SK-N-SH (cell line): ENCODE measurements at regions not wholly inside any gene's neighbourhood (a gene's known extent, or its start where the extent isn't known, plus 50 kb on each side); places are given as distances from the start of the nearest gene placed in this dataset.

Experiments
- CTCF ChIP-seq: fragments of 200-600 bp; sonication (generic); IDR thresholded peaks from 2 replicates; pipeline ENCODE4 v1.6.1; 2017; ENCODE audit warnings: antibody characterized with exemption, mild to moderate bottlenecking, moderate library complexity
- GATA2 ChIP-seq: sonication (generic); formaldehyde crosslinking; IDR thresholded peaks from 2 replicates; pipeline ENCODE4 v1.5.0; 2020; ENCODE audit warnings: mild to moderate bottlenecking, missing genetic modification reagents
- MAX ChIP-seq: IDR thresholded peaks from 2 replicates; pipeline ENCODE4 v1.4.0; 2012; ENCODE audit warnings: low read depth
- MXI1 ChIP-seq: IDR thresholded peaks from 2 replicates; pipeline ENCODE4 v1.6.1; 2012; ENCODE audit warnings: mild to moderate bottlenecking, low read depth, low read length, improper control_type of control experiment
- NRF1 ChIP-seq: IDR thresholded peaks from 2 replicates; pipeline ENCODE4 v1.6.1; 2012; ENCODE audit warnings: low read depth, mild to moderate bottlenecking, low read length
- POLR2AphosphoS5 ChIP-seq: IDR thresholded peaks from 2 replicates; pipeline ENCODE4 v1.6.1; 2012; ENCODE audit warnings: low read depth, low read length
- RAD21 ChIP-seq: IDR thresholded peaks from 2 replicates; pipeline ENCODE4 v1.6.1; 2012; ENCODE audit warnings: mild to moderate bottlenecking, low read length
- REST ChIP-seq: IDR thresholded peaks from 2 replicates; pipeline ENCODE4 v1.6.1; 2012; ENCODE audit warnings: mild to moderate bottlenecking, low read depth, low read length, moderate library complexity
- RFX5 ChIP-seq: IDR thresholded peaks from 2 replicates; pipeline ENCODE4 v1.6.1; 2012; ENCODE audit warnings: mild to moderate bottlenecking, improper control_type of control experiment, low read length

GRCh38 chr4:127015667-127016117 is 617.1 kb upstream of the INTU start:
- TF ChIP-seq CTCF (no peak), REST (no peak), GATA2 (CRISPR knock-in tag) (no peak), MAX (no peak), POLR2AphosphoS5 (no peak), RFX5 (no peak), RAD21 (no peak), MXI1 (no peak), NRF1 (no peak)
